ENCODE measurements at regions not wholly inside any gene's neighbourhood (a gene's known extent, or its start where the extent isn't known, plus 50 kb on each side); places are given as distances from the start of the nearest gene placed in this dataset.
A peak's percentile ranks its signal among the peaks of the same experiment; 100 is the strongest.
"Not testable (repeated sequence)": the region's sequence is repeated elsewhere in the genome, so short reads cannot be mapped to it uniquely, and the experiment has no call there.

- peak; percentile 65 for DNase-seq
Measured at GRCh38 chr5:96483878-96484277, 50.8 kb upstream of the PCSK1 start.

GRCh38 chr5:96487859-96488258 lies 54.8 kb upstream of the PCSK1 start:
- DNase-seq, result no peak

GRCh38 chr5:96489532-96489931 lies 56.5 kb upstream of the PCSK1 start:
- no peak for DNase-seq

GRCh38 chr5:96492459-96493047 lies 59.5 kb upstream of the PCSK1 start:
- DNase-seq, result no peak

- DNase-seq, result no peak
Measured at GRCh38 chr5:96493219-96493790, 60.3 kb upstream of the PCSK1 start.

GRCh38 chr5:96495412-96495811 lies 62.4 kb upstream of the PCSK1 start:
- not testable (repeated sequence) for DNase-seq

- DNase-seq, result not testable (repeated sequence)
Measured at GRCh38 chr5:96497027-96497426, 64.0 kb upstream of the PCSK1 start.

GRCh38 chr5:96499753-96500345 lies 66.8 kb upstream of the PCSK1 start:
- DNase-seq, result no peak

GRCh38 chr5:96501991-96502646 lies 69.1 kb upstream of the PCSK1 start:
- DNase-seq, result no peak

GRCh38 chr5:96503501-96504236 lies 70.6 kb upstream of the PCSK1 start:
- DNase-seq, result no peak

- no peak for DNase-seq
Measured at GRCh38 chr5:96506376-96506775, 73.3 kb upstream of the PCSK1 start.

- no peak for DNase-seq
Measured at GRCh38 chr5:96506866-96507527, 73.9 kb upstream of the PCSK1 start.

- DNase-seq, result no peak
Measured at GRCh38 chr5:96509316-96509715, 76.3 kb upstream of the PCSK1 start.

GRCh38 chr5:96509721-96510350 lies 76.8 kb upstream of the PCSK1 start:
- DNase-seq, result no peak

- DNase-seq, result no peak
Measured at GRCh38 chr5:96516631-96517071, 83.6 kb upstream of the PCSK1 start.

GRCh38 chr5:96517295-96517694 lies 84.2 kb upstream of the PCSK1 start:
- DNase-seq, result no peak

GRCh38 chr5:96520345-96520744 lies 87.3 kb upstream of the PCSK1 start:
- no peak for DNase-seq

GRCh38 chr5:96522635-96523355 lies 89.7 kb upstream of the PCSK1 start:
- no peak for DNase-seq

- DNase-seq, result no peak
Measured at GRCh38 chr5:96527768-96528661, 95.0 kb upstream of the PCSK1 start.

Measured in renal pelvis (tissue), 1 donor.